GM21423 (cell line): ENCODE measurements at regions not wholly inside any gene's neighbourhood (a gene's known extent, or its start where the extent isn't known, plus 50 kb on each side); places are given as distances from the start of the nearest gene placed in this dataset.

Experiments
- ATAC-seq: cut with Tn5 transposase; IDR thresholded peaks from one replicate; pipeline ENCODE4 v1.9.1; 2021; ENCODE audit warnings: mild to moderate bottlenecking, moderate library complexity; ENCODE audit not compliant: unreplicated experiment

- ATAC-seq, result no peak
These were observed 190.7 kb downstream of the BCL11B start for GRCh38 chr14:99081156-99081765.

GRCh38 chr14:99081880-99082279 lies 190.1 kb downstream of the BCL11B start:
- no peak for ATAC-seq

- ATAC-seq, result no peak
These were observed 178.2 kb downstream of the BCL11B start for GRCh38 chr14:99093532-99094517.

GRCh38 chr14:99094901-99095300 lies 177.1 kb downstream of the BCL11B start:
- ATAC-seq, result no peak

- ATAC-seq, result no peak
These were observed 176.6 kb downstream of the BCL11B start for GRCh38 chr14:99095369-99095768.

- no peak for ATAC-seq
These were observed 173.8 kb downstream of the BCL11B start for GRCh38 chr14:99098199-99098598.

GRCh38 chr14:99099051-99099787 lies 172.8 kb downstream of the BCL11B start:
- no peak for ATAC-seq

GRCh38 chr14:99100497-99101270 lies 171.3 kb downstream of the BCL11B start:
- ATAC-seq, result no peak

- no peak for ATAC-seq
These were observed 170.0 kb downstream of the BCL11B start for GRCh38 chr14:99101855-99102461.

GRCh38 chr14:99116741-99117295 lies 155.2 kb downstream of the BCL11B start:
- ATAC-seq, result no peak

- no peak for ATAC-seq
These were observed 154.3 kb downstream of the BCL11B start for GRCh38 chr14:99117671-99118045.

- ATAC-seq, result no peak
These were observed 153.8 kb downstream of the BCL11B start for GRCh38 chr14:99118046-99118721.

GRCh38 chr14:99118946-99119345 lies 153.1 kb downstream of the BCL11B start:
- ATAC-seq, result no peak
